Activated CD4-positive, alpha-beta T cell treated with anti-CD3 and anti-CD28 coated beads, Interleukin-2, amount 50 U/mL, for 1 hour (primary cell): ENCODE measurements at regions not wholly inside any gene's neighbourhood (a gene's known extent, or its start where the extent isn't known, plus 50 kb on each side); places are given as distances from the start of the nearest gene placed in this dataset.
"Not testable (repeated sequence)": the region's sequence is repeated elsewhere in the genome, so short reads cannot be mapped to it uniquely, and the experiment has no call there.

Experiments
- DNase-seq: peaks from one replicate; pipeline ENCODE4 v3.0.0-alpha.2; 2020

- DNase-seq: no peak
These were observed 701.5 kb downstream of the BCL11A start for GRCh38 chr2:59851836-59852475.

- no peak for DNase-seq
These were observed 702.9 kb downstream of the BCL11A start for GRCh38 chr2:59850554-59850953.

GRCh38 chr2:59833941-59834340 lies 719.5 kb downstream of the BCL11A start:
- DNase-seq: no peak

GRCh38 chr2:59830601-59831000 lies 722.9 kb downstream of the BCL11A start:
- DNase-seq: no peak

GRCh38 chr2:59827677-59828076 lies 725.8 kb downstream of the BCL11A start:
- DNase-seq: no peak

- no peak for DNase-seq
These were observed 727.3 kb downstream of the BCL11A start for GRCh38 chr2:59826177-59826576.

- DNase-seq: no peak
These were observed 729.1 kb downstream of the BCL11A start for GRCh38 chr2:59824314-59824713.

GRCh38 chr2:59816075-59816474 lies 737.4 kb downstream of the BCL11A start:
- no peak for DNase-seq

GRCh38 chr2:59810283-59810682 lies 743.2 kb downstream of the BCL11A start:
- not testable (repeated sequence) for DNase-seq

GRCh38 chr2:59806486-59806885 lies 747.0 kb downstream of the BCL11A start:
- DNase-seq: no peak

GRCh38 chr2:59804732-59805131 lies 748.7 kb downstream of the BCL11A start:
- no peak for DNase-seq

GRCh38 chr2:59803586-59803985 lies 749.9 kb downstream of the BCL11A start:
- DNase-seq: no peak

GRCh38 chr2:59798687-59799232 lies 754.7 kb downstream of the BCL11A start:
- DNase-seq: no peak

GRCh38 chr2:59791004-59791618 lies 762.3 kb downstream of the BCL11A start:
- DNase-seq: no peak

- no peak for DNase-seq
These were observed 763.1 kb downstream of the BCL11A start for GRCh38 chr2:59790186-59791003.

GRCh38 chr2:59789523-59789922 lies 763.9 kb downstream of the BCL11A start:
- no peak for DNase-seq

GRCh38 chr2:59787095-59787494 lies 766.4 kb downstream of the BCL11A start:
- no peak for DNase-seq

- no peak for DNase-seq
These were observed 766.8 kb downstream of the BCL11A start for GRCh38 chr2:59786684-59787083.

- DNase-seq: no peak
These were observed 773.9 kb downstream of the BCL11A start for GRCh38 chr2:59779571-59779970.

- DNase-seq: no peak
These were observed 776.3 kb downstream of the BCL11A start for GRCh38 chr2:59777120-59777519.

- no peak for DNase-seq
These were observed 776.8 kb downstream of the BCL11A start for GRCh38 chr2:59776726-59777008.

- no peak for DNase-seq
These were observed 778.5 kb downstream of the BCL11A start for GRCh38 chr2:59774821-59775433.

GRCh38 chr2:59770651-59771050 lies 782.8 kb downstream of the BCL11A start:
- no peak for DNase-seq

- DNase-seq: no peak
These were observed 791.5 kb downstream of the BCL11A start for GRCh38 chr2:59761966-59762365.
